GM21447 (cell line): ENCODE measurements at regions not wholly inside any gene's neighbourhood (a gene's known extent, or its start where the extent isn't known, plus 50 kb on each side); places are given as distances from the start of the nearest gene placed in this dataset.
"Not testable (repeated sequence)": the region's sequence is repeated elsewhere in the genome, so short reads cannot be mapped to it uniquely, and the experiment has no call there.

Experiments
- ATAC-seq: cut with Tn5 transposase; IDR thresholded peaks from one replicate; pipeline ENCODE4 v1.9.1; 2021; ENCODE audit not compliant: unreplicated experiment

DNA sequence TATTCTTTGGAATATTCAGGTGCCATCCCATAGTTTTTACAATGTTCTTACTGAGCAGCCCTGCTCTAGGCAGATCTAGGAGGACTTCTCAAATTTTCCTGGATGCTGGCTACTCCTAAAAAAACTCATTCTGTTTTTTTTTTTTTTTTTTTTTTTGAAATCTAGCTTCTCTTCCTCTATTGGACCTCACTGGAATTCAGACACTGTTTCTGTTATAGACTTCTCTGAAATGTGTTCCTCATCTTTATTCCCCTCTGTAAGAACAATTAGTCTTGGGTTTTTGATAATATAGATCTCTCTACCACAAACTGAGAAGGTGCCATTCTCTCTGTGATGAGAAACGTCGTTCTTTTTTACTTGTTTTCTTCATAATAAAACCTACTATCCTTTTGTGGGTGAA is 115.3 kb upstream of the CCND2 start:
- ATAC-seq, result no peak

DNA sequence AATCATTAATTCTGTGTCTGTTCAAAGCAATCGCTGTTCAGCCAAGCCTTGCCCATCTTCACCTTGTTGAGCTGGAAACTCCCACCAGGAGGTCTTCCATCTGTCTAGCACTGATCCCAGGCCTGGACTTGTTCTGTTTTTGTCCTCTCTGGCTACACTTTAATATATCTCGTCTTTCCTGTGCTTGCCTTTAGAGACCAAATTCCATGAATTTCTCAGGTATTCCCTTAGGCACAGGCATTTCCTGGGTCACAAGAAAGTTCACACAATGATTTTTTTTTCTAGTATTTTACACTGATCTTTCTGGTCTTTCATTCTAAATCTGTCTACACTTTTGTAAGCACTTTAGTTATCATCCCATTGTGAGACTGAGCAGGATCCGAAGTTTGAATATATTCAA is 116.4 kb upstream of the CCND2 start:
- ATAC-seq, result no peak

- ATAC-seq, result no peak
These were observed 117.2 kb upstream of the CCND2 start for GRCh38 chr12:4156317-4156716.

DNA sequence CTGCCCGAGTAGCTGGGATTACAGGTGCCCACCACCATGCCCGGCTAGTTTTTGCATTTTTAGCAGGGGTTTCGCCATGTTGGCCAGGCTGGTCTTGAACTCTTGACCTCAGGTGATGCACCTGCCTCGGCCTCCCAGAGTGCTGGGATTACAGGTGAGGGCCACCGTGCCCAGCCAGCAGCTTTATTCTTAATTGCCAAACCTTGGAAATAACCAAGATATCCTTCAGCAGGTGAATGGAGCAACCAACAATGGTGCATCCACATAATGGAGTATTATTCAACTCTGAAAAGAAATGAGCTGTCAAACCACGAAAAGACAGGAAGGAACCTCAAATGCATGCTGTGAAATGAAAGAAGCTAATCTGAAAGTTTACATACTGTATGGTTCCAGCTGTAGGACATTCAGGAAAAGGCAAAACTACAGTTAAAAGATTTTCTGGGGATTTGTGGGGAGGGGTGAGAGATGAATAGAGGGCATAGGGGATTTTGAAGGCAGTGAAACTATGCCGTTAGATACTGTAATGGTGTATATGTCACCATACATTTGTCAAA is 118.8 kb upstream of the CCND2 start:
- no peak for ATAC-seq

GRCh38 chr12:4153343-4153892 is 120.1 kb upstream of the CCND2 start:
- ATAC-seq, result peak; percentile 77

DNA sequence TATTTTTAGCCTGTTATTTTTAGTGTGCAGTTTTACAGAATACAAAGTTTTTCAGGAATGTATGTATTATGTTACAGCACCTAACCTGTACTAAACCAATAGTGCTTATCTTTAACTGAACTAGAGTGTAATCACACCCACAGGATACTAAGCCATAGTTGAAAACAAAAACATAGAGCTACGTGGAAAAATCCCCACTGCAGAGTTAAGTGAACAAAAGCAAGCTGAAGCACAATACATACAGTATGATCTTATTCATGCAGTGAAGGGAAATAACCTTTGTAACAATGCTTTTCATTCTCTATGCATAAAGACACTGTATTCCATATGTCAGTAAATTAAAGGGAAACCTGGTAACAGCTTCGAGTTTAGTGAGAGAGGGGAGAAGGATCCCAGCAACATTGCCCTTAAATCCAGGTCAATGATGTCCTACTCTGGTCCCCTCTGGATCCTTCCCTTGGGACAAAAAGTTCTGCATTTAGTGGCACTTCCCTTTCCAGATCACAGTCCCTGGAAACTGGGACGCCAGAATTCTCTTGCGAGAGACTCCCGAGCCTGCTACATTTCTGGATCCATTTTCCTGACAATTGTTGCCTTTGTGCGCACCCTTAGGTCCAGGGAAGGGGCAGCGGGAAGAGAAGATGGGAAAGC is 121.3 kb upstream of the CCND2 start:
- ATAC-seq, result no peak

DNA sequence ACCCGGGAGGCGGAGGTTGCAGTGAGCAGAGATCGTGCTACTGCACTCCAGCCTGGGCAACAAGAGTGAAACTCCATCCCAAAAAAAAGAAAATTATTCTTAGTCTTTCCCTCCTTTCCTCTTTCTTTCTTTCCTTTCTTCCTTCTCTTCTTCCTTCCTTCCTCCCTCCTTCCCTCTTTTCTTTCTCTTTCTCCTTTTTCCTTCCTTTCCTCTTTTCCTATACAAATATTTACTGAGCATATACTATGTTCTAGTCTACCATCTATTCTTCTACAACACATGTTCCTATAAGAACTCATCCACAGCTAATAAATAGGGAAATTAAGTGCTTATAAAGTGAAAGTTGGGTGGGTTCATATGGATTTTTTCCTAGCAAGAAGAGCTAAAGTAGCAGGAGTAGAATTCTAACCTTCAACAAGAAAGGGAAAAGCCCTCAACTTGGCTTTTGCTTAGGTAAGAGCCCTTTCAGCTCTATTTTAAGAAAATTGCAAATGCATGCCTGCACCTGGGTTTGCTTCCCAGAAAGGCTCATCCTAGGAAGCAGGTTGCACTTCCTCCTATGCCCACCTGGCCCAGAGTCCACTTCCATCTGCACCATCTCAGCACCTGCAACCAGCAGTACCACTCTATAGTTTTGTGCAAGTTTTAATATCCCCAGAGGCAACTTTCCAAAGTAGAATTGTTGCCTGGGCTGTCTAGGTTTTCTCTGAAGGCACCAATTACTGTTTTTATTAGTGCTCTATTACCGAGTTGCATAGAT is 122.0 kb upstream of the CCND2 start:
- no peak for ATAC-seq

DNA sequence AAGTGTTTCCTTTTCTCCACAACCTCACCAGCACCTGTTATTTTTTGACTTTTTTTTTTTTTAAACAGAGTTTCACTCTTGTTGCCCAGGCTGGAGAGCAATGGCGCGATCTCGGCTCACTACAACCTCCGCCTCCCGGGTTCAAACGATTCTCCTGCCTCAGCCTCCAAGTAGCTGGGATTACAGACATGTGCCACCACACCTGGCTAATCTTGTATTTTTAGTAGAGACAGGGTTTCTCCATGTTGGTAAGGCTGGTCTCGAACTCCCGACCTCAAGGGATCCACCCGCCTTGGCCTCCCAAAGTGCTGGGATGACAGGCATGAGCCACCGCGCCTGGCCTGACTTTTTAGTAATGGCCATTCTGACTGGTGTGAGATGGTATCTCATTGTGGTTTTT is 123.2 kb upstream of the CCND2 start:
- ATAC-seq, result not testable (repeated sequence)

- peak; percentile 50 for ATAC-seq
These were observed 125.0 kb upstream of the CCND2 start for GRCh38 chr12:4148418-4149056.

GRCh38 chr12:4147031-4147481 is 126.5 kb upstream of the CCND2 start:
- ATAC-seq, result no peak

- ATAC-seq, result peak; percentile 28
These were observed 127.3 kb upstream of the CCND2 start for GRCh38 chr12:4145990-4146859.

GRCh38 chr12:4144676-4145075 is 128.9 kb upstream of the CCND2 start:
- ATAC-seq, result no peak

DNA sequence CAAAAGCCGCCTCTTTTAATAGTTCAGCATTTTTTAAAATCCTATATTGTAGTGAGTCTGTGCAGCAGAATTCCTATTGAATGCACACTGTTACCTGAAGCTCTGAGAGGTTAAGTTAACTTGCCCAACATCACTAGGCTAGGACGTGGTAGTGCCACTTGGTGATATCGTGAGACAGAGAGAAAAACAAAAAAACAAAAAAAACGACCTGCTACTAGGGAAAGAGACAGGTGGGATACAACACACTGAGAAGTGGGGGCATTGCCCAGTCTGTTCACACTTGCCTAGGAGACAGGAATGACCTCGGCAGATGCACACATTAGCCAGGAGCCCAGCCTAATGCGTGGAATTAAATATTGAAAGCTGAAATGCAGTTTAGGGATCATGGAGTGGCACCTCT is 129.7 kb upstream of the CCND2 start:
- ATAC-seq, result no peak

DNA sequence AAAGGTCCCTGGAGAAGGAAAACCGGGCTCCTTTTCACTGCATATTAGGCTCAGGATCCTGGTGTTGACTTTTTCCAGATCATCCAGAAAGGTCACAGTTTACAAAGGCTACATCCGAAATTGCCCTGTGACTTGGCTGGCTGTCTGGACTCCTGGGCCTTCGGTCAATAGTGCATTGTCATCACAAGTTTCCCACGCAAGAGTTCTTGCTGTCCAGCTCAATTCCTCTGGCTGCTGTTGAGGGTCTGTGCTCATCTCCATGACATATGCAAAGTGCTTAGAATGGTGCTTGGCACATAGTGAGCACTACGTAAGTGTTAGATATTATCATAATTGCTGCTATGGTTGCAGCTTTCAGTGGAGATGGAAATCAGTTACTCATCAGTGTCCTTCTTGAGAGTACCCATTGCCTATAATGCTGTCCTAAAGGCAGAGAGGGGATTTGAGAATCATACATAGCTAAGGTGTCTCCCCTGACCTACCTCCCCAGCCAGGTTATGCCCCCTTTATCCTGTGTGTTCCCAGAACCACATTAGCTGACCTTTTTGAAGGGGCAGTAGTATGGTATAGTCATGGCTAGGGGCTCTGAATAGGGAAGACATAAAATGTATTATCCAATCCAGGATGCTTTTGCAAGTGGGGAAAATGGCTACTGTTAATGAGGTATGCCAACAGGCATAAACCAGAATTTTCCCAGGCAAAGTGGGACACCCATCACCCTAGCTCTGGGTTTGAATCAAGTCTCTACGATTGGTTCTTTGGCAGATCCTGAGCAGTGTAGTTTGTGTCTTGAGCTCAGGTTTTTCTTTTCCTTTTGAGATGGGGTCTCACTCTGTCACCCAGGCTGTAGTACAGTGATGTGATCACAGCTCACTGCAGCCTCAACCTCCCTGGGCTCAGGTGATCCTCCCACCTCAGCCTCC is 132.0 kb upstream of the CCND2 start:
- no peak for ATAC-seq

DNA sequence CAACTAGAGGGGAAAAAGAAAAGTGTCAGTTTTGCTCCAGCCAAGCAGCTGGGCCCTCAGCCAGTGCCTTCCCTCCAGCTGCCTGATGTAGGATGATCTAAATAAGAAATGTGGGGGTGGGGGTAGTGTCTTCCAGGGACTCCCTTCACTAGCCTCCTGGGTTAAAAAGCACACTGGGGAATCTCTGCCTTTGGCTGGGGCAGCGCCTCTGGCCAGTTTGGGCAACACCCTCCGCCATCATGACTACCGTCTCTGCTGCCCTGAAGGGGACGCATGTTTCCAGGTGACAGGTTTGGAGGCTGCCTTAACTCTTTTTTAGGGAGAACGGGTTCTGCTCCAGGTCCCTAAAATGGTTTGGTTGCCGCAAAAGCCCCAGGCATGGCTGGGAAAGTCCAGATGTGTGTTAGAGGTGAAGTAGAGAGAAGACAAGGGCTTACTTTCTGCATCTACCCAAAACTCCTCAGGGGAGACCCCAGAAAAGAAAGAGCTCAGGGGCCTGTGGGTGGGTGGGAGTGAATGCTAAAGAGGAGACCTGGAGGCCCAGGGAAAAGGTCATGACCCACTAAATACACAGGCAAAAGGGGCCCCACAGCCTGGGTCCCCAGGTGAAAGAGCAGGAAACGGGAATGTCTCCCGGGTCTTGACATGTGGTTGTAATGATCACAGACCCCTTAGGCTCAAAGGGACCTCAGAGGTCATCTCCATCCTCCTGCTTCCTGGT is 132.8 kb upstream of the CCND2 start:
- no peak for ATAC-seq

GRCh38 chr12:4139191-4139590 is 134.4 kb upstream of the CCND2 start:
- ATAC-seq, result no peak

DNA sequence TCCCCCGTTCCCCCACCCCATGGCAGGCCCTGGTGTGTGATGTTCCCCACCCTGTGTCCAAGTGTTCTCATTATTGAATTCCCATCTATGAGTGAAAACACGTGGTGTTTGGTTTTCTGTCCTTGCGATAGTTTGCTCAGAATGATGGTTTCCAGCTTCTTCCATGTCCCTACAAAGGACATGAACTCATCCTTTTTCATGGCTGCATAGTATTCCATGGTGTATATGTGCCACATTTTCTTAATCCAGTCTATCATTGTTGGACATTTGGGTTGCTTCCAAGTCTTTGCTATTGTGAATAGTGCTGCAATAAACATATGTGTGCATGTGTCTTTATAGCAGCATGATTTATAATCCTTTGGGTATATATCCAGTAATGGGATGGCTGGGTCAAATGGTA is 135.0 kb upstream of the CCND2 start:
- not testable (repeated sequence) for ATAC-seq

DNA sequence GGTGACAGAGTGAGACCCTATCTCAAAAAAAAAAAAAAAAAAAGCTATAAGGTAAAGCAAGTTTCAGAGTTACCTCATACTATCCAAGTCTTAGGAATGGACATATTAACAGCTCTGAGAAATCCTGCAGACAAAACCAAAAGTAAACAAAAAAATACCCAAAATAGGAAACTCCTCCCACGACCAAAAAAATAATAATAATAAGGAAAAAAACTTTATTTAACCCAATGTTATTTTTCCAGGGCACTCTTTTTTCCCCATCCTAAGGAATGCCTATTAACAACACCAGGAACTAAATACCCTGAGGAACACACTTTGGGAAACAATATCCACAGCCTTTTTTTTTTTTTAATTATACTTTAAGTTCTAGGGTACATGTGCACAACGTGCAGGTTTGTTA is 135.5 kb upstream of the CCND2 start:
- no peak for ATAC-seq

- no peak for ATAC-seq
These were observed 136.1 kb upstream of the CCND2 start for GRCh38 chr12:4137441-4137840.
